Gastroesophageal sphincter (tissue), 4 donors: ENCODE measurements at regions not wholly inside any gene's neighbourhood (a gene's known extent, or its start where the extent isn't known, plus 50 kb on each side); places are given as distances from the start of the nearest gene placed in this dataset.

Experiments used
- ATAC-seq: fragments of 150-250 bp; one replicate; pipeline ENCODE4 v1.9.1; 2016; ENCODE audit warnings: mild to moderate bottlenecking, moderate library complexity
- H3K27ac ChIP-seq, 4 donors: fragments of 200-600 bp; sonication (generic) in 3 of 4; 1 replicate in 3 of 4; 2 replicates in 1 of 4; pipeline ENCODE4 v1.5.1; 2016 to 2019
- H3K27me3 ChIP-seq: fragments of 200-600 bp; sonication (generic); one replicate; pipeline ENCODE4 v1.5.1; 2019
- H3K36me3 ChIP-seq, 2 donors: fragments of 200-600 bp; sonication (generic); one replicate each; pipeline ENCODE4 v1.5.1; 2019; ENCODE audit warnings: control low read depth in 1 of 2
- H3K4me1 ChIP-seq, 3 donors: fragments of 200-600 bp; sonication (generic); 1 replicate in 2 of 3; 2 replicates in 1 of 3; pipeline ENCODE4 v1.5.1; 2016 to 2019; ENCODE audit warnings: control low read depth in 2 of 3
- H3K4me3 ChIP-seq, 2 donors: fragments of 200-600 bp; sonication (generic); one replicate each; pipeline ENCODE4 v1.5.1; 2019; ENCODE audit warnings: mild to moderate bottlenecking in 1 of 2, moderate library complexity in 1 of 2
- H3K9me3 ChIP-seq, 3 donors: fragments of 200-600 bp; sonication (generic); one replicate each; pipeline ENCODE4 v1.5.1; 2017 to 2019; ENCODE audit warnings: control low read depth in 2 of 3
- CTCF ChIP-seq, 4 experiments: fragments of 200-600 bp in 2 of 4; fragments of 450-650 bp in 2 of 4; sonication (generic) in 1 of 4; IDR thresholded peaks; one replicate each; pipeline ENCODE4 v1.5.1; 2017 to 2019; ENCODE audit warnings: antibody characterized with exemption in 4 of 4, mild to moderate bottlenecking in 2 of 4, moderate library complexity in 2 of 4
- EP300 ChIP-seq: sonication (generic); formaldehyde crosslinking; IDR thresholded peaks from one replicate; pipeline ENCODE4 v1.6.1; 2017; ENCODE audit warnings: antibody characterized with exemption, mild to moderate bottlenecking
- POLR2A ChIP-seq, 2 donors: fragments of 450-650 bp; IDR thresholded peaks; one replicate each; pipeline ENCODE4 v1.6.1; 2017; ENCODE audit warnings: antibody characterized with exemption in 2 of 2, mild to moderate bottlenecking in 2 of 2, moderate library complexity in 1 of 2
- POLR2AphosphoS5 ChIP-seq: sonication (generic); formaldehyde crosslinking; IDR thresholded peaks from one replicate; pipeline ENCODE4 v1.6.1; 2017; ENCODE audit warnings: antibody characterized with exemption
- WGBS, 2 donors: methylation state at CpG; one replicate each; pipeline ENCODE4 v1.1.5; 2018; ENCODE audit warnings: low coverage in 1 of 2; 5-methylcytosine and 5-hydroxymethylcytosine counted together

DNA sequence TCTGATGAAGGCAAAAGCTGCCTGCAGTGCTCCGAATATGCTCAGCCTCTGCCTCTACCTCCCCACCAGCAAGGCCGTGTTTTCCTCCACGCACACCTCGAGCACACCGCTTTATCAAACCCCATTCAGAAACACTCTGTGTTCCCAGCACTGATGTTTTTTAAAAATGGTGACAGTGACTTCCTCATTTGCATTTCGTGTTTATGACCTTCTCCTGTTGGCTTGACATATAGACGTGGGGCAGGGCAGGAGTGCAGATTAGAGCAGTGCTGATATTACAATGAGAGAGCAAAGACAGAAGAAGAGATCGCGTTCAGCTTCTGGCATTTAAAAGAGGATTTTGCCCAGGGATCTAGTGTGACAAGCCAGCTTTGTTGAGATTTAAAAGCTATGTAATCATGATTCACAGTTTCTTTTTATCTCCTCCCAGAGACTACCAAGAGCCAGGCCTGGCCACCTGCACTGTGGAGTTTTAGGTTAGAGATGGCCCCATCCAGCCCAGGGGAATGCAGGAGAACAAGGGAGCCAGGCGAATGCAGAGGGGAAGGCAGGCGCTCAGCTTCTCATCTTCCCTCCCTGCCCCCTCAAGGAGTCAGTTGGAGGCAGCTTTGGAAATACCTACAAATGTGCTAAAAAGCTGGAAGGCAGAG lies 61.5 kb upstream of the NEDD4L start:
- ATAC-seq, result no peak
- H3K4me1 ChIP-seq, result peaks cover 0 to 15% (median 0%) of the 10 kb centered on the region in 3 donors
- no peak overlapping the region for H3K27ac ChIP-seq
- H3K9me3 ChIP-seq, result no peaks in the 10 kb centered on the region
- H3K4me3 ChIP-seq, result no peak overlapping the region
- TF ChIP-seq POLR2AphosphoS5 (no peak), EP300 (no peak), CTCF (IDR thresholded peaks at IDR 0.05) (no peak), POLR2A (IDR thresholded peaks at IDR 0.05) (no peak)
- WGBS, 2 donors, result 74% methylated on average over 5 to 6 of the region's 11 CpGs
- no peaks in the 10 kb centered on the region for H3K27me3 ChIP-seq
- H3K36me3 ChIP-seq, result no peaks in the 10 kb centered on the region

DNA sequence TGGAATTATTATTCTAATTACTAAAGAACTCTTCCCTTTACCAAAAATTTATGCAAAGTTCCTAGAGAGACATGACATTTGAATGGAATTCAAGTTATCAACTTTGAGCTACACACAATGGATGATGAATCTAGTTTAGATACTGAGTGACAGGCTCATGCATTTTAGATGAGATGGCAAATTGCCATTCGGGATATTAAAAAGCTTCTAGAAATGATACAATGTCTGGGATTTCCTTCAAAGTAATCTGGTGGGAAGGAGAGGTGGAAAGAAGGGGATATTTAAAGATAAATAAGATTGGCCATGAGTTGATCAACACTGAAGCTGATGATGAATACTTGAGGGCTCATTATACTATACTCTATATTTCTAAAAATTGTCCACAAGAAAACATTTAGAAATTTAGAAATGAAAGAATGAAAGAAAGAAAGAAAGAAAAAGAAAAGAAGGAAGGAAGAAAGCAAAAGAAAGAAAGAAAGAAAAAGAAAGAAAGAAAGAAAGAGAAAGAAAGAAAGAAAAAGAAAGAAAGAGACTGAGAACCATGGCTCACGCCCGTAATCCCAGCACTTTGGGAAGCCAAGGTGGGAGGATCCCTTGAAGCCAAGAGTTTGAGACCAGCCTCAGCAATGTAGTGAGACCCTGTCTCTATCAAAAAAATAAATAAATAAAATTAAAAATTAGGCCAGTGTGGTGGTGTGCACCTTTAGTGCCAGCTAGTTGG lies 62.6 kb upstream of the NEDD4L start:
- Histone ChIP-seq H3K4me1 (peaks cover 0 to 17% (median 0%) of the 10 kb centered on the region in 3 donors), H3K4me3 (no peak overlapping the region), H3K9me3 (no peaks in the 10 kb centered on the region), H3K36me3 (no peaks in the 10 kb centered on the region), H3K27me3 (no peaks in the 10 kb centered on the region), H3K27ac (no peak overlapping the region)
- 85 to 90% methylated on average over 2 to 3 of the region's 3 CpGs for WGBS, 2 donors
- no peak for ATAC-seq
- TF ChIP-seq EP300, result no peak
- TF ChIP-seq POLR2AphosphoS5, result no peak

DNA sequence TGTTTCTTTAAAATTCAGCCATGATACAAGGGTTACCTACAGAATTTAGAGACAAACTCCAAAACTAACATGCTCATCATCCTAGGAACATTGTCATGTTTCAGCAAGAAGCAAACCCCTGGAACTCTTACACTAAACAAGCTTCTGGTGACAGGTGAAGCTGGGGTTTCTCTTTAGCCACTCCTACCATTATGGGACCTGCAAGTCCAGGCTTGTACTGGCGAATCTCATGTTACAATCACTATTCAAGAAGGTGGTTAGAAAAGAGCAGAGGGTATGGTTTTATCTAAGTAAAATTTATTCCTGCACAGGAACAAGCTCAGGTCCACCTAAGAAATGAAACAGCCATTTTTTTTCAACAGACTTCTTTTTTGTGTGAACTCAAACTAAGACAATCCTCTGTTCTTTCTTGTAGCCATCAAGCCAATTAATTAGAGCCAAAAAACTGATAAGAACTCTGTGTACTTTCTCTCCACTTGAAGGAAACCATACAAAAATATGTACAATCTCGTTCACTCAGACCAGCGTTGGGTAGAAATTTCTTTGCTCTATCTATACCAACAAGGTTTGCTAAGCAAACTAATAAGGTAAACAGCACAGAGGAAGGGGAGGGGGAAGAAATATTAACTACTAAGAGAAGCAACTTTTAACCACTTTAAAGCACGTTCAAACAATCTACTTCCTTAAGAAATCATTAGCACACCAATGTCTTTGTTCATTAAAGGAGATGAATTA lies 63.3 kb upstream of the NEDD4L start:
- WGBS, 2 donors, result 61 to 67% methylated on average over 3 to 4 of the region's 4 CpGs
- Histone ChIP-seq H3K27me3 (no peaks in the 10 kb centered on the region), H3K27ac (no peak overlapping the region), H3K9me3 (no peaks in the 10 kb centered on the region), H3K4me3 (no peak overlapping the region), H3K36me3 (no peaks in the 10 kb centered on the region), H3K4me1 (peaks cover 0 to 23% (median 0%) of the 10 kb centered on the region in 3 donors)
- ATAC-seq, result no peak
- TF ChIP-seq CTCF (IDR thresholded peaks at IDR 0.05) (no peak), POLR2AphosphoS5 (no peak)

GRCh38 chr18:57976230-57976773 lies 67.7 kb upstream of the NEDD4L start:
- no peaks in the 10 kb centered on the region for H3K9me3 ChIP-seq
- H3K4me1 ChIP-seq, result peaks cover 0 to 36% (median 0%) of the 10 kb centered on the region in 3 donors
- no peak for ATAC-seq
- H3K27me3 ChIP-seq, result no peaks in the 10 kb centered on the region
- 15 to 25% methylated on average over 2 of the region's 2 CpGs for WGBS, 2 donors
- TF ChIP-seq CTCF (IDR thresholded peaks at IDR 0.05) (no peak), POLR2A (IDR thresholded peaks at IDR 0.05) (no peak), POLR2AphosphoS5 (no peak), EP300 (no peak)
- peak overlapping the region in 2 of 4 donors; percentile 25 to 33 for H3K27ac ChIP-seq
- H3K36me3 ChIP-seq, result no peaks in the 10 kb centered on the region
- no peak overlapping the region for H3K4me3 ChIP-seq

DNA sequence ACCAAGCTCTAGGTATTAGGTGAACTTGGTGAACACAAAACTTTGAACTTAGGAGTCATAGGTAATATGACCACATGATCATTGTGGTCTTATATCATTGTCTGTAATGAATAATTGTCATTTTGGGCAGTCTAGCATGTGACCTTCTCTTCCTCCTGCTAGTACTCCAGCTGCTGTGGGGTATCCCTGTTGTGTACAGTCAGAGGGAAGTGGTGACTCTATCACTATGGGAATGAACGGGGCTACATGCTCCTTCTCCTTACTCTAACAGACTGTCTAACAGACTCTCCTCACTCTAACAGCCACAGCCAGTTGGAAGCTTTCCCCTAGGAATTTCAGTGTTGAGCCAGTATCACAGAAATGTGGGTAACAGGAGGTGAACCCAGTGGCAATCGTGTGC lies 68.2 kb upstream of the NEDD4L start:
- Histone ChIP-seq H3K27ac (peak overlapping the region in 2 of 4 donors; percentile 25 to 33), H3K4me1 (peaks cover 0 to 36% (median 0%) of the 10 kb centered on the region in 3 donors), H3K27me3 (no peaks in the 10 kb centered on the region), H3K36me3 (no peaks in the 10 kb centered on the region), H3K9me3 (no peaks in the 10 kb centered on the region), H3K4me3 (no peak overlapping the region)
- ATAC-seq, result no peak
- WGBS, 2 donors, result 20 to 70% methylated on average over 1 to 2 of the region's 2 CpGs
- TF ChIP-seq POLR2AphosphoS5 (no peak), CTCF (IDR thresholded peaks at IDR 0.05) (no peak), EP300 (no peak), POLR2A (IDR thresholded peaks at IDR 0.05) (no peak)
